Transverse colon (tissue), 4 donors: ENCODE measurements at regions not wholly inside any gene's neighbourhood (a gene's known extent, or its start where the extent isn't known, plus 50 kb on each side); places are given as distances from the start of the nearest gene placed in this dataset.

Experiments
- DNase-seq: peaks from one replicate; pipeline ENCODE4 v3.0.0-alpha.2; 2019
- H3K27ac ChIP-seq, 4 donors: fragments of 200-600 bp; sonication (generic); 2 replicates each; pipeline ENCODE4 v1.5.1; 2016 to 2018; ENCODE audit warnings: inconsistent platforms in 4 of 4
- H3K27me3 ChIP-seq: fragments of 200-600 bp; sonication (generic); 2 replicates; pipeline ENCODE4 v1.5.1; 2017; ENCODE audit warnings: inconsistent platforms
- H3K36me3 ChIP-seq, 4 donors: fragments of 200-600 bp; sonication (generic); 2 replicates each; pipeline ENCODE4 v1.5.1; 2017 to 2019; ENCODE audit warnings: inconsistent platforms in 4 of 4
- H3K4me1 ChIP-seq, 4 donors: fragments of 200-600 bp; sonication (generic); 2 replicates each; pipeline ENCODE4 v1.5.1; 2017 to 2020; ENCODE audit warnings: inconsistent platforms in 4 of 4
- H3K4me3 ChIP-seq, 4 donors: fragments of 200-600 bp; sonication (generic); 1 replicate in 1 of 4; 2 replicates in 3 of 4; pipeline versions ENCODE4 v1.5.1 to v1.6.1; 2017 to 2019; ENCODE audit warnings: inconsistent platforms in 4 of 4
- H3K9me3 ChIP-seq, 2 donors: fragments of 200-600 bp; sonication (generic); 2 replicates each; pipeline ENCODE4 v1.5.1; 2017 to 2019; ENCODE audit warnings: inconsistent platforms in 2 of 2
- CTCF ChIP-seq, 5 experiments: fragments of 200-600 bp in 3 of 5; fragments of 450-650 bp in 2 of 5; sonication (generic) in 3 of 5; IDR thresholded peaks; 1 replicate in 2 of 5; 2 replicates in 3 of 5; pipeline ENCODE4 v1.5.1; 2016 to 2017; ENCODE audit warnings: antibody characterized with exemption in 5 of 5, inconsistent platforms in 3 of 5, mild to moderate bottlenecking in 2 of 5, moderate library complexity in 1 of 5
- EP300 ChIP-seq: sonication (generic); formaldehyde crosslinking; IDR thresholded peaks from one replicate; pipeline ENCODE4 v1.6.1; 2017; ENCODE audit warnings: antibody characterized with exemption, low read depth
- POLR2A ChIP-seq: fragments of 450-650 bp; IDR thresholded peaks from one replicate; pipeline ENCODE4 v1.6.1; 2016; ENCODE audit warnings: antibody characterized with exemption, mild to moderate bottlenecking, moderate library complexity
- POLR2AphosphoS5 ChIP-seq, 3 donors: sonication (generic); formaldehyde crosslinking; IDR thresholded peaks; one replicate each; pipeline ENCODE4 v1.6.1; 2016; ENCODE audit warnings: antibody characterized with exemption in 3 of 3
- WGBS, 2 donors: methylation state at CpG; one replicate each; pipeline ENCODE4 v1.1.5; 2018; ENCODE audit warnings: low coverage in 1 of 2; 5-methylcytosine and 5-hydroxymethylcytosine counted together
- in situ Hi-C, 4 donors: fragments of 200-750 bp; cut with MboI; loops; one replicate each; pipeline versions ENCODE4 v1.15.0 to v1.15.1; 2017; ENCODE audit warnings: low sequenced_read_pairs in 3 of 4, low pct_ligation_motif_present in 1 of 4, low pct_unique_long_range_greater_than_20kb in 1 of 4
- intact Hi-C: fragments of 100-400 bp; cut with DNase I; formaldehyde crosslinking; loops from one replicate; pipeline ENCODE4 v1.15.1; 2023; ENCODE audit warnings: low total_unique reads

DNA sequence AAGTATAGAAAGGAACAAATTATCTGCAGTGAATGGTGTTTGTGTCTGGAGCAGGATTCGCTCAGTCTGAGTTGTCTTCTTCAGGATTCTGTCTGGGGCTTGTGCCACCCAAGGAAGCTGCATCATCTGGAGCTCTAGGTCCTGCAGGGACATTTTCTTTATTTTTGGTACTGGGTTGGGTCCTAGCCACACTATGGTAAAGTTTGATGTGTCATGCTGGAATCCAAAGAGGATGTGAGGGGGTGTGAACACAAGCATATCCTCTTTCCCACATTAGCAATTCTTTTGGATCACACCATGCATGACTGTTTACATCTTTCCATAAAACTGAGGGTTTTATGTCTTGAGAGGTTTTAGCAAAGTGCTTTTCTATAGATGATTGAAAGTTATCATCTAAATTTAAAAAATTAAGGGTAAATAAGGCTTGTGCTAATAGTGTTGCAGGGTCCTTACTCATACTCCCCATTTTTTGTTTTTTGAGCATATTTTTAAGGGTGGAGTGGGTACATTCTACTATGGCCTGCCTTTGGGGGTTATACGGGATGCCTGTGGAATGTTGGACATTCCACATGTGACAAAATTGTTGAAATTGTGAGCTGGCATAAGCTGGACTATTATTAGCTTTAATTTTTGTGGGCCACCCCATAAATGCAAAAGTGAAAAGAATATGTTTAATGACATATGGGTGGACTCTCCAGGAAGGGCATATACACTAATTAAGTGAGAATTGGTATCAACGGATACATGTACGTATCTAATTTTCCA is 152.0 kb upstream of the HMCN1 start:
- H3K36me3 ChIP-seq, result no peaks in the 10 kb centered on the region
- in situ Hi-C loops, result no loop called here
- 91 to 96% methylated on average over 4 of the region's 4 CpGs for WGBS, 2 donors
- no peaks in the 10 kb centered on the region for H3K4me1 ChIP-seq
- no peak for DNase-seq
- peaks cover 34 to 36% of the 10 kb centered on the region in 2 donors for H3K9me3 ChIP-seq
- intact Hi-C loops, result loop anchor here (5.0 kb wide), 1 partner anchor 910 kb away; no protein-coding TSS in a partner anchor
- no peaks in the 10 kb centered on the region for H3K27me3 ChIP-seq
- H3K4me3 ChIP-seq, result no peak overlapping the region
- H3K27ac ChIP-seq, result no peak overlapping the region
- no peak for TF ChIP-seq CTCF (IDR thresholded peaks at IDR 0.05)
- TF ChIP-seq POLR2AphosphoS5 (IDR thresholded peaks at IDR 0.05), result no peak
- TF ChIP-seq POLR2A, result no peak
- TF ChIP-seq EP300, result no peak

DNA sequence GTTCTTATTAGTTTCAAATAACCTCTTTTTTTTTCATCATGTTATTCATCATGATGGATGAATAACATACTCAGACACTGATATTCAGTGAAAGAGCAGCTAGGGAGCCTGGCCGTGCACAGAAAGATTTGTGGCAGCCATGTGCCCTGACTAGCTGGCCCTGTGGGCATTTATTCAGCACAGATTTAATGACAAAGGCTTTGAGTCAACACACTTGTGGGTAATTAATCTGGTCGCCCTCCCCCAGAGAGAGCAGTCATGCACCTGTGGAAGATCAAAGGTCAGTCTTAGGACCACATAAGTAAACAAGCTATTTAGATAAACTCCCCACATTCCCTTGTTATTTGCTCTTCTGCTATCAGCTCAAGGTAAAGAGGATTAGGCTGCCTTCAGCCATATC is 153.2 kb upstream of the HMCN1 start:
- H3K27me3 ChIP-seq, result no peaks in the 10 kb centered on the region
- WGBS, 2 donors, result 77 to 79% methylated on average over 2 of the region's 2 CpGs
- no peak for DNase-seq
- no peak overlapping the region for H3K27ac ChIP-seq
- H3K36me3 ChIP-seq, result no peaks in the 10 kb centered on the region
- in situ Hi-C loops (no loop called here), intact Hi-C loops (loop anchor here (5.0 kb wide), 1 partner anchor 911 kb away; no protein-coding TSS in a partner anchor)
- TF ChIP-seq POLR2A, result no peak
- TF ChIP-seq EP300, result no peak
- no peak for TF ChIP-seq POLR2AphosphoS5 (IDR thresholded peaks at IDR 0.05)
- TF ChIP-seq CTCF (IDR thresholded peaks at IDR 0.05), result no peak
- no peak overlapping the region for H3K4me3 ChIP-seq
- H3K9me3 ChIP-seq, result peaks cover 34 to 36% of the 10 kb centered on the region in 2 donors
- H3K4me1 ChIP-seq, result no peaks in the 10 kb centered on the region

DNA sequence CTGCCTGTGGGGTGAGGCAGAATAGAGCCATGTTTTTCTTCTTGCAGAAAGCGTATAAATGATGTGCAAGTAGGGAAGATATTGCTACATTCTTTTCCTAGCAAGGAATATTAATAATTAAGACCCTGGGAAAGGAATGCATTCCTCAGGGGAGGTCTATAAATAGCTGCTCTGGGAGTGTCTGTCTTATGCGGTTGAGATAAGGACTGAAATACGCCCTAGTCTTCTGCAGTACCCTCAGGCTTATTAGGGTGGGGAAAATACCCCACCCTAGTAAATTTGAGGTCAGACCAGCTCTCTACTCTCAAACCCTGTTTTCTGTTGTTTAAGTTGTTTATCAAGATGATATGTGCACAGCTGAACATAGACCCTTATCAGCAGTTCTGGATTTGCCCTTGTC is 155.9 kb upstream of the HMCN1 start:
- in situ Hi-C loops (no loop called here), intact Hi-C loops (no loop called here)

GRCh38 chr1:185574139-185574875 is 159.9 kb upstream of the HMCN1 start:
- intact Hi-C loops, result no loop called here
- 67 to 75% methylated on average over 4 of the region's 4 CpGs for WGBS, 2 donors

More for the DNA sequence above, 155.9 kb upstream of the HMCN1 start:
- DNase-seq, result no peak
- Histone ChIP-seq H3K36me3 (no peaks in the 10 kb centered on the region), H3K4me3 (no peak overlapping the region), H3K27ac (no peak overlapping the region), H3K27me3 (no peaks in the 10 kb centered on the region), H3K9me3 (peaks cover 24 to 28% of the 10 kb centered on the region in 2 donors), H3K4me1 (peaks cover 0 to 14% (median 0%) of the 10 kb centered on the region in 4 donors)
- TF ChIP-seq POLR2AphosphoS5 (IDR thresholded peaks at IDR 0.05), result no peak
- no peak for TF ChIP-seq EP300
- WGBS, 2 donors, result 92 to 97% methylated on average over 2 to 3 of the region's 3 CpGs

More at GRCh38 chr1:185574139-185574875, 159.9 kb upstream of the HMCN1 start:
- Histone ChIP-seq H3K4me3 (no peak overlapping the region), H3K27ac (no peak overlapping the region), H3K4me1 (peaks cover 0 to 21% (median 0%) of the 10 kb centered on the region in 4 donors), H3K36me3 (no peaks in the 10 kb centered on the region), H3K27me3 (no peaks in the 10 kb centered on the region), H3K9me3 (peaks cover 10 to 17% of the 10 kb centered on the region in 2 donors)
- in situ Hi-C loops, result no loop called here
- no peak for DNase-seq
- no peak for TF ChIP-seq POLR2A
- TF ChIP-seq CTCF (IDR thresholded peaks at IDR 0.05), result no peak
- TF ChIP-seq EP300, result no peak
- TF ChIP-seq POLR2AphosphoS5 (IDR thresholded peaks at IDR 0.05), result no peak
